Smooth muscle cell (in vitro differentiated cells): ENCODE measurements at regions not wholly inside any gene's neighbourhood (a gene's known extent, or its start where the extent isn't known, plus 50 kb on each side); places are given as distances from the start of the nearest gene placed in this dataset.

ENCODE experiments used
- DNase-seq: peaks from one replicate; lab custom pipeline; 2025; ENCODE audit not compliant: unreplicated experiment; lab: John Stamatoyannopoulos, UW
- H2AFZ ChIP-seq: fragments of 200-600 bp; sonication (generic); 2 replicates; pipeline ENCODE4 v1.6.0; 2016; ENCODE audit warnings: antibody characterized with exemption, low read depth, mild to moderate bottlenecking
- H3F3A ChIP-seq: fragments of 200-600 bp; sonication (generic); 2 replicates; pipeline ENCODE4 v1.6.0; 2017; ENCODE audit warnings: antibody characterized with exemption, low read depth
- H3K27ac ChIP-seq: fragments of 200-600 bp; sonication (generic); 2 replicates; pipeline ENCODE4 v1.5.1; 2016; ENCODE audit warnings: low read depth, mild to moderate bottlenecking
- H3K27me3 ChIP-seq: fragments of 200-600 bp; sonication (generic); 2 replicates; pipeline ENCODE4 v1.6.1; 2016; ENCODE audit warnings: low read depth, mild to moderate bottlenecking
- H3K36me3 ChIP-seq: fragments of 200-600 bp; sonication (generic); 2 replicates; pipeline ENCODE4 v1.5.1; 2016; ENCODE audit warnings: low read depth
- H3K4me1 ChIP-seq: fragments of 200-600 bp; sonication (generic); 2 replicates; pipeline ENCODE4 v1.5.1; 2016; ENCODE audit warnings: low read depth
- H3K4me2 ChIP-seq: fragments of 200-600 bp; sonication (generic); 2 replicates; pipeline ENCODE4 v1.6.0; 2016; ENCODE audit warnings: mild to moderate bottlenecking
- H3K4me3 ChIP-seq: fragments of 200-600 bp; sonication (generic); 2 replicates; pipeline ENCODE4 v1.5.1; 2016; ENCODE audit warnings: mild to moderate bottlenecking
- H3K79me2 ChIP-seq: fragments of 200-600 bp; sonication (generic); 2 replicates; pipeline ENCODE4 v1.6.0; 2016; ENCODE audit warnings: low read depth, mild to moderate bottlenecking
- H3K9ac ChIP-seq: fragments of 200-600 bp; sonication (generic); 2 replicates; pipeline ENCODE4 v1.6.0; 2016; ENCODE audit warnings: low read depth
- H3K9me3 ChIP-seq: fragments of 200-600 bp; sonication (generic); replicated peaks from 2 replicates; pipeline ENCODE4 v1.5.1; 2016; ENCODE audit warnings: low read depth
- H4K20me1 ChIP-seq: fragments of 200-600 bp; sonication (generic); 2 replicates; pipeline ENCODE4 v1.6.0; 2016; ENCODE audit warnings: low read depth
- WGBS: methylation state at CpG from one replicate; pipeline ENCODE4 v1.1.7; 2016; ENCODE audit warnings: low lambda C conversion rate; 5-methylcytosine and 5-hydroxymethylcytosine counted together
- TF ChIP-seq, protein P1 (sequence below): fragments of 200-600 bp; sonication (generic); IDR thresholded peaks from 2 replicates; pipeline ENCODE4 v1.5.1; 2017; ENCODE audit warnings: borderline replicate concordance, mild to moderate bottlenecking, antibody characterized with exemption; ENCODE audit not compliant: insufficient read depth, poor library complexity, severe bottlenecking

DNA sequence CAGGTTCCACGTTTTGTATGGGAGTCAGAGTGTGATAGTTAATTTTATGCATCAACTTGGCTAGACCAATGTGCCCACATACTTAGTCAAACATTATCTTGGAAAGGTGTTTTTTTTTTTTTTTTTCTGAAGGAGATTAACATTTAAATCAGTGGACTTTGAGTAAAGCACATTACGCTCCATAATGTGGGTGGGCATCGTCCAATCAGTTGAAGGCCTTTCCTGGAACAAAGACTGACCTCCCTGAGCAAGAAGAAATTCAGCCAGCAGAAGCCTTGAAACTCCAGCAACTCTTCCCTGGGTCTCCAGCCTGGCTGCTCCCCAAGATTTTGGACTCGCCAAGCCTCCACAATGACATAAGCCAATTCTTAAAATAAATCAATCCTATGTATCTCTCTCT is 711.4 kb downstream of the MTRR start:
- H2AFZ ChIP-seq = no peak overlapping the region
- H3F3A ChIP-seq = no peaks in the 10 kb centered on the region
- H3K79me2 ChIP-seq = no peaks in the 10 kb centered on the region
- no peaks in the 10 kb centered on the region for H3K4me1 ChIP-seq
- no peaks in the 10 kb centered on the region for H3K36me3 ChIP-seq
- no peak overlapping the region for H3K4me2 ChIP-seq
- H4K20me1 ChIP-seq = no peaks in the 10 kb centered on the region
- H3K27me3 ChIP-seq = peaks cover 4% of the 10 kb centered on the region
- H3K27ac ChIP-seq = no peak overlapping the region
- DNase-seq = no peak
- H3K4me3 ChIP-seq = no peak overlapping the region
- TF ChIP-seq, protein P1, sequence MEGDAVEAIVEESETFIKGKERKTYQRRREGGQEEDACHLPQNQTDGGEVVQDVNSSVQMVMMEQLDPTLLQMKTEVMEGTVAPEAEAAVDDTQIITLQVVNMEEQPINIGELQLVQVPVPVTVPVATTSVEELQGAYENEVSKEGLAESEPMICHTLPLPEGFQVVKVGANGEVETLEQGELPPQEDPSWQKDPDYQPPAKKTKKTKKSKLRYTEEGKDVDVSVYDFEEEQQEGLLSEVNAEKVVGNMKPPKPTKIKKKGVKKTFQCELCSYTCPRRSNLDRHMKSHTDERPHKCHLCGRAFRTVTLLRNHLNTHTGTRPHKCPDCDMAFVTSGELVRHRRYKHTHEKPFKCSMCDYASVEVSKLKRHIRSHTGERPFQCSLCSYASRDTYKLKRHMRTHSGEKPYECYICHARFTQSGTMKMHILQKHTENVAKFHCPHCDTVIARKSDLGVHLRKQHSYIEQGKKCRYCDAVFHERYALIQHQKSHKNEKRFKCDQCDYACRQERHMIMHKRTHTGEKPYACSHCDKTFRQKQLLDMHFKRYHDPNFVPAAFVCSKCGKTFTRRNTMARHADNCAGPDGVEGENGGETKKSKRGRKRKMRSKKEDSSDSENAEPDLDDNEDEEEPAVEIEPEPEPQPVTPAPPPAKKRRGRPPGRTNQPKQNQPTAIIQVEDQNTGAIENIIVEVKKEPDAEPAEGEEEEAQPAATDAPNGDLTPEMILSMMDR = no peak
- no peak overlapping the region for H3K9ac ChIP-seq
- 59% methylated on average over 4 of the region's 4 CpGs for WGBS
- H3K9me3 ChIP-seq = no peaks in the 10 kb centered on the region

DNA sequence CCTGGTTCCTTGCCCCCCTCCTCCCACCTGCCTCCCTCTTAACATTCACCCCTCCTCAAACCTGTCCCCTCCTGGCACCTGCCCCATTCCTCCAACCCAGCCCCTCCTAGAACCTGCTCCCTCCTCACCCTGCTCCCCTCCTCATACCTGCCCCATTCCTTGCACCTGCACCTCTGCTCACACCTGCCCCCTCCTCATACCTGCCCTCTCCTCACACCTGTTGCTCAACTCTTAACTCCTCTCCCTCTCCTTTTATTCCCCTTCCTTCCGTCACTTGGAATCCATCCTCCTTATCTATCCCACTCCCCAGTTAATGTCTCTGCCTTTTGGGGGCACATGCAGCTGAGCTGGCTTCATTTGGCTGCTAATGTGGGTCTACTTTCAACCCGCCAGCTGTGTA is 712.1 kb downstream of the MTRR start:
- no peaks in the 10 kb centered on the region for H3K9me3 ChIP-seq
- H3K4me2 ChIP-seq = no peak overlapping the region
- 72% methylated on average over 2 of the region's 2 CpGs for WGBS
- TF ChIP-seq, protein P1 = no peak
- no peaks in the 10 kb centered on the region for H3K4me1 ChIP-seq
- DNase-seq = no peak
- no peak overlapping the region for H3K27ac ChIP-seq
- H4K20me1 ChIP-seq = no peaks in the 10 kb centered on the region
- H3K27me3 ChIP-seq = peaks cover 4% of the 10 kb centered on the region
- no peaks in the 10 kb centered on the region for H3F3A ChIP-seq
- H3K79me2 ChIP-seq = no peaks in the 10 kb centered on the region
- H3K4me3 ChIP-seq = no peak overlapping the region
- no peak overlapping the region for H3K9ac ChIP-seq
- no peak overlapping the region for H2AFZ ChIP-seq
- no peaks in the 10 kb centered on the region for H3K36me3 ChIP-seq

DNA sequence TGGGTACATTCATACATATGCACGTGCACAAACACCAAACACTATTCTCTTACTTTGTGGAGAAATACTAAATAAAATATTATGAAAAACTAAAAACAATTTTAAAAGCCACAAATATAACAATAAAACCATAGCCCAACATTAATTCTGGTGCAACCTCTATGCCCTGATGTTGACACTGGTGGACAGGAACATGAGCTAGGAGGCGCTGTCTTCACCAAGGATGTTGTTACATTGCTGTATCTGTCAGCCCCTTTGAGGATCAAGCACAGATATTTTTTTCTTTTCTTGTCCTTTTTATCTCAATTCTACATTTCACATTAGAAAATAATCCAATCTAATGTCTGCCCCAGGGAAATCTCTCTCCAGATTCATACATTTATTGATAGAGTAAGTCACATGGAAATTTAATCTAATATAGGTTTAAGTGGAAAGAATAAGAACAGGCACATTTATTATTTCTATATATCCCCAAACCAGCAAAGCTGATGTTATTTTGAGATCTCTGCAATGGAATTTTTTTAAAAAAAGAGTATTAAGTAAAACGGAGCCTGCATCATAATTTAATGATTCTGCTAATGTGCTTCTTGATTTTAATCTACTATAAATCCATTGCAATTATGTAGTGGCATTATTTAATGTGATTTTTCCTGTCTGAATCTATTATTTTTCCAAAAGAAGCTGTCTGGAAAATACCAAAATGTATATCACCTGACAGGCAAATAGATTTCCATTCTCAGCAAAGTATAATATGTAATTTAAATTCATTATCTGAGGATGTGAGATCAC is 716.5 kb downstream of the MTRR start:
- no peak overlapping the region for H3K4me3 ChIP-seq
- H3K36me3 ChIP-seq = no peaks in the 10 kb centered on the region
- no peaks in the 10 kb centered on the region for H4K20me1 ChIP-seq
- H2AFZ ChIP-seq = no peak overlapping the region
- no peaks in the 10 kb centered on the region for H3K79me2 ChIP-seq
- H3K27me3 ChIP-seq = peaks cover 4% of the 10 kb centered on the region
- no peaks in the 10 kb centered on the region for H3K4me1 ChIP-seq
- no peaks in the 10 kb centered on the region for H3F3A ChIP-seq
- no peak for DNase-seq
- whole genome bisulfite sequencing = 53% methylated on average over 3 of the region's 3 CpGs
- TF ChIP-seq, protein P1 = no peak
- H3K9me3 ChIP-seq = no peaks in the 10 kb centered on the region
- H3K27ac ChIP-seq = no peak overlapping the region
- no peak overlapping the region for H3K9ac ChIP-seq
- no peak overlapping the region for H3K4me2 ChIP-seq

DNA sequence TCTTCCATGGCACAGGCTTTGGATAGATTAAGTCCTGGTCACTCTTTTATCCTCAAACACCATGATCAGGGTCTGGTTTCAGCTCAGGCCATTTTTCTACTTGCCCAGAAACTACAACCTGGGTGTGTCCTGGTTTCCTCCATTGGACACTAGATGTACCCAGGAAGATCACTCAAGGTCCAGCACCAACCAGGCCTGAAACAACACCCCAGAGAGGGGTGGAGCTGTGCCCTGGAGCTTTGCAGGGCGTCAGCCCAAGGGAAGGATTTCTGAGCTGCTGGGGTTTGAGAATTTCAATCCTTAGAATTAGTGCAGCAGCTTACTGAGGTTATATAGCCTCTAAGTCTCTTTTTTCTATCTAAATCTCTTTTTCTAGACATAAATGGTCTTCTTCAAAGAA is 722.0 kb downstream of the MTRR start:
- Histone ChIP-seq H3K9me3 (no peaks in the 10 kb centered on the region), H3K4me2 (no peak overlapping the region), H3F3A (no peaks in the 10 kb centered on the region), H3K4me1 (no peaks in the 10 kb centered on the region), H3K27ac (no peak overlapping the region), H3K4me3 (no peak overlapping the region), H4K20me1 (no peaks in the 10 kb centered on the region), H3K36me3 (no peaks in the 10 kb centered on the region), H3K79me2 (no peaks in the 10 kb centered on the region), H3K9ac (no peak overlapping the region), H2AFZ (no peak overlapping the region), H3K27me3 (no peaks in the 10 kb centered on the region)
- no peak for DNase-seq
- WGBS = 78% methylated on average over 1 of the region's 1 CpG
- TF ChIP-seq, protein P1 = no peak
